DOHH2 (cell line): ENCODE measurements at regions not wholly inside any gene's neighbourhood (a gene's known extent, or its start where the extent isn't known, plus 50 kb on each side); places are given as distances from the start of the nearest gene placed in this dataset.

Experiments
- H3F3A ChIP-seq: fragments of 200-600 bp; sonication (generic), shearing (Covaris generic); 2 replicates; pipeline ENCODE4 v1.6.0; 2016; ENCODE audit warnings: antibody characterized with exemption, mild to moderate bottlenecking; ENCODE audit not compliant: control insufficient read depth, insufficient read depth
- H3K27ac ChIP-seq: fragments of 200-600 bp; sonication (generic); 2 replicates; pipeline ENCODE4 v1.5.1; 2014; ENCODE audit warnings: low read depth, mild to moderate bottlenecking, low read length, moderate library complexity
- H3K27me3 ChIP-seq: fragments of 200-600 bp; sonication (generic); 2 replicates; pipeline ENCODE4 v1.6.1; 2014; ENCODE audit warnings: mild to moderate bottlenecking, low read length, mixed read lengths; ENCODE audit not compliant: control insufficient read depth
- H3K36me3 ChIP-seq: fragments of 200-600 bp; sonication (generic); 2 replicates; pipeline ENCODE4 v1.6.1; 2014; ENCODE audit warnings: mild to moderate bottlenecking, low read length, moderate library complexity, mixed read lengths; ENCODE audit not compliant: control insufficient read depth
- H3K4me1 ChIP-seq: fragments of 200-600 bp; sonication (generic); 2 replicates; pipeline ENCODE4 v1.6.1; 2014; ENCODE audit warnings: mild to moderate bottlenecking, low read length, mixed read lengths; ENCODE audit not compliant: control insufficient read depth
- H3K4me2 ChIP-seq: fragments of 200-600 bp; sonication (generic); 2 replicates; pipeline ENCODE4 v1.6.0; 2014; ENCODE audit warnings: mild to moderate bottlenecking, low read length, moderate library complexity
- H3K4me3 ChIP-seq: fragments of 200-600 bp; sonication (generic); 2 replicates; pipeline ENCODE4 v1.5.1; 2014; ENCODE audit warnings: mild to moderate bottlenecking, low read length, mixed read lengths
- H3K79me2 ChIP-seq: fragments of 200-600 bp; sonication (generic); 2 replicates; pipeline ENCODE4 v1.6.1; 2014; ENCODE audit warnings: mild to moderate bottlenecking, low read length, mixed read lengths; ENCODE audit not compliant: control insufficient read depth
- H3K9me2 ChIP-seq: fragments of 200-600 bp; sonication (generic); replicated peaks from 2 replicates; pipeline ENCODE4 v1.6.1; 2014; ENCODE audit warnings: mild to moderate bottlenecking, low read length, mixed read lengths; ENCODE audit not compliant: control insufficient read depth
- H3K9me3 ChIP-seq: fragments of 200-600 bp; sonication (generic); 2 replicates; pipeline ENCODE4 v1.6.1; 2014; ENCODE audit warnings: antibody characterized with exemption, low read length, mixed read lengths; ENCODE audit not compliant: control insufficient read depth, insufficient read depth
- H4K20me1 ChIP-seq: fragments of 200-600 bp; sonication (generic); 2 replicates; pipeline ENCODE4 v1.6.0; 2014; ENCODE audit warnings: low read depth, mild to moderate bottlenecking, antibody characterized with exemption, low read length, moderate library complexity; ENCODE audit not compliant: control insufficient read depth, insufficient read depth
- CTCF ChIP-seq: fragments of 200-600 bp; sonication (generic); IDR thresholded peaks from one replicate; pipeline ENCODE4 v1.5.1; 2014; ENCODE audit warnings: antibody characterized with exemption, mild to moderate bottlenecking, low read depth, low read length; ENCODE audit not compliant: poor library complexity, severe bottlenecking
- EZH2phosphoT487 ChIP-seq: fragments of 200-600 bp; sonication (generic); IDR thresholded peaks from 2 replicates; pipeline ENCODE4 v1.6.1; 2017; ENCODE audit warnings: borderline replicate concordance, mild to moderate bottlenecking, antibody characterized with exemption, low read length, moderate library complexity, mixed read lengths

DNA sequence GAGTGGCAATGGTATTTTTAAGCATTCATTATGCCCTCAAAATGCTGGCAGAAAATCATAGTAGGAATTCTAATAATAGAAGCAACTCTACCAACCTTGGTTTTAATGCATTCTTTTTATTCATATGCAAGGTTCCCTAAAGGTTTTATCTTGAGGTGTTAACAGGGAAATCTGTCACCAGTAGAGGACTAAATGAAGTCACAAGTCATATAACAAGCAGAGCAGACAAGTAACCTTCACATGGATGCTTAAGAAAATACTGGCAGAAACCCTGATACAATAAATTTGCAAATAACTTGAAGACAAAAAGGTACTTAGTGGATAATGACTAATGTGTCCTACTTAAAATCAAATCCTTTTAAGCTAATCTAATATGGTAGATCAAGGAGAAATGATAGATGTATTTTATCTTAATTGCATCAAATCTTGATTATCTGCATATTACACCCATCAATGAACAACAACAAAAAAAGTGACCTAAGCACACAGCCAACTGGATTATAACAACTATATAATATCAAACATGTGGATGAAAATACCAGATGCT is 73.3 kb downstream of the RFC3 start:
- no peaks in the 10 kb centered on the region for H3K27me3 ChIP-seq
- no peaks in the 10 kb centered on the region for H3K79me2 ChIP-seq
- TF ChIP-seq EZH2phosphoT487 (no peak), CTCF (no peak)
- H3K9me3 ChIP-seq = no peaks in the 10 kb centered on the region; the same call in 1 of the 2 replicates
- H3K4me3 ChIP-seq = no peak overlapping the region
- no peak overlapping the region for H3K4me2 ChIP-seq
- no peaks in the 10 kb centered on the region for H3F3A ChIP-seq
- H3K36me3 ChIP-seq = no peaks in the 10 kb centered on the region
- H3K4me1 ChIP-seq = no peaks in the 10 kb centered on the region
- no peaks in the 10 kb centered on the region for H4K20me1 ChIP-seq
- H3K9me2 ChIP-seq = no peaks in the 10 kb centered on the region
- no peak overlapping the region for H3K27ac ChIP-seq

GRCh38 chr13:33893559-33893958 is 75.6 kb downstream of the RFC3 start:
- H3K36me3 ChIP-seq = no peaks in the 10 kb centered on the region
- no peaks in the 10 kb centered on the region for H4K20me1 ChIP-seq
- no peaks in the 10 kb centered on the region for H3K27me3 ChIP-seq
- H3K4me1 ChIP-seq = no peaks in the 10 kb centered on the region
- H3K79me2 ChIP-seq = no peaks in the 10 kb centered on the region
- no peaks in the 10 kb centered on the region for H3F3A ChIP-seq
- no peaks in the 10 kb centered on the region; the same call in 1 of the 2 replicates for H3K9me3 ChIP-seq
- TF ChIP-seq EZH2phosphoT487 = no peak
- H3K4me2 ChIP-seq = no peak overlapping the region
- no peak overlapping the region for H3K27ac ChIP-seq
- H3K9me2 ChIP-seq = no peaks in the 10 kb centered on the region
- no peak overlapping the region for H3K4me3 ChIP-seq

GRCh38 chr13:33904431-33904830 is 86.5 kb downstream of the RFC3 start:
- Histone ChIP-seq H3K27me3 (no peaks in the 10 kb centered on the region), H4K20me1 (no peaks in the 10 kb centered on the region), H3K79me2 (no peaks in the 10 kb centered on the region), H3K27ac (no peak overlapping the region), H3K9me2 (no peaks in the 10 kb centered on the region), H3K9me3 (no peaks in the 10 kb centered on the region), H3K36me3 (no peaks in the 10 kb centered on the region), H3F3A (no peaks in the 10 kb centered on the region), H3K4me3 (no peak overlapping the region), H3K4me1 (no peaks in the 10 kb centered on the region), H3K4me2 (no peak overlapping the region)
- TF ChIP-seq EZH2phosphoT487 (no peak), CTCF (no peak)

GRCh38 chr13:33908116-33908515 is 90.2 kb downstream of the RFC3 start:
- Histone ChIP-seq H3K9me3 (no peaks in the 10 kb centered on the region), H3K4me2 (no peak overlapping the region), H4K20me1 (no peaks in the 10 kb centered on the region), H3K4me1 (no peaks in the 10 kb centered on the region), H3F3A (no peaks in the 10 kb centered on the region), H3K36me3 (no peaks in the 10 kb centered on the region), H3K9me2 (no peaks in the 10 kb centered on the region), H3K27me3 (no peaks in the 10 kb centered on the region), H3K79me2 (no peaks in the 10 kb centered on the region), H3K27ac (no peak overlapping the region), H3K4me3 (no peak overlapping the region)
- no peak for TF ChIP-seq CTCF
- no peak for TF ChIP-seq EZH2phosphoT487
